ENCODE measurements at regions not wholly inside any gene's neighbourhood (a gene's known extent, or its start where the extent isn't known, plus 50 kb on each side); places are given as distances from the start of the nearest gene placed in this dataset.

DNA sequence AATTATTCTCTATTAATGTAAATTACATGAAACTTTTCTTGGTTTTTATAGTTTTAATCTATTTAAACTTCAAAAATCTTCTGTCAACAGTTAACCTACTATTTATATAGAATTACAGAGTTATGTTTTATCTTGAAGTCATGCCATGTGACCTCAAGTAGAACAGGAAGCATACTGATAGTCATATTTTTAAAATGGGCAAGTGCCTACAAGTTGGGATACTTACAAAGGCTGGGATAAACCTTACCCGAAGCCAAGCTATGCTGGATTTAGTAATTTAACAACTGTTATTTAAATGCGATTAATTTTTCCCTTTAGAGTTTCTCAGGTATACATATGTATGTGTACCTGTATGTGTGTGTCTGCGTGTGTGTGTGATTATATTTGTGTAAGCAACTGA lies 266.9 kb downstream of the RASSF9 start:
- no peak for TF ChIP-seq EZH2phosphoT487 (IDR thresholded peaks at IDR 0.05; ENCODE audit: borderline replicate concordance)
- TF ChIP-seq, protein P1, sequence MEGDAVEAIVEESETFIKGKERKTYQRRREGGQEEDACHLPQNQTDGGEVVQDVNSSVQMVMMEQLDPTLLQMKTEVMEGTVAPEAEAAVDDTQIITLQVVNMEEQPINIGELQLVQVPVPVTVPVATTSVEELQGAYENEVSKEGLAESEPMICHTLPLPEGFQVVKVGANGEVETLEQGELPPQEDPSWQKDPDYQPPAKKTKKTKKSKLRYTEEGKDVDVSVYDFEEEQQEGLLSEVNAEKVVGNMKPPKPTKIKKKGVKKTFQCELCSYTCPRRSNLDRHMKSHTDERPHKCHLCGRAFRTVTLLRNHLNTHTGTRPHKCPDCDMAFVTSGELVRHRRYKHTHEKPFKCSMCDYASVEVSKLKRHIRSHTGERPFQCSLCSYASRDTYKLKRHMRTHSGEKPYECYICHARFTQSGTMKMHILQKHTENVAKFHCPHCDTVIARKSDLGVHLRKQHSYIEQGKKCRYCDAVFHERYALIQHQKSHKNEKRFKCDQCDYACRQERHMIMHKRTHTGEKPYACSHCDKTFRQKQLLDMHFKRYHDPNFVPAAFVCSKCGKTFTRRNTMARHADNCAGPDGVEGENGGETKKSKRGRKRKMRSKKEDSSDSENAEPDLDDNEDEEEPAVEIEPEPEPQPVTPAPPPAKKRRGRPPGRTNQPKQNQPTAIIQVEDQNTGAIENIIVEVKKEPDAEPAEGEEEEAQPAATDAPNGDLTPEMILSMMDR (conservative IDR thresholded peaks at IDR 0.05; ENCODE audit: low read length) = no peak
- no peaks in the 10 kb centered on the region for H3K36me3 ChIP-seq (ENCODE audit: insufficient read depth, low read length)
- H3K79me2 ChIP-seq (ENCODE audit: insufficient read depth, low read length) = no peaks in the 10 kb centered on the region
- H4K20me1 ChIP-seq (ENCODE audit: insufficient read depth, low read length, poor library complexity, severe bottlenecking) = no peaks in the 10 kb centered on the region
- no peaks in the 10 kb centered on the region for H3K27me3 ChIP-seq (ENCODE audit: insufficient read depth, low read length, poor library complexity, severe bottlenecking)
- no peaks in the 10 kb centered on the region for H3K9me3 ChIP-seq (ENCODE audit: insufficient read depth, low read depth, low read length)
- H3K9ac ChIP-seq (ENCODE audit: low read depth, low read length, poor library complexity, severe bottlenecking) = no peak overlapping the region
- H3K4me3 ChIP-seq (ENCODE audit: low read length, poor library complexity, severe bottlenecking) = no peak overlapping the region
- H3K4me2 ChIP-seq (ENCODE audit: low read depth, low read length, poor library complexity, severe bottlenecking) = no peak overlapping the region
- peaks cover 4% of the 10 kb centered on the region for H3K4me1 ChIP-seq (ENCODE audit: insufficient read depth, low read length, poor library complexity, severe bottlenecking)
- no peaks in the 10 kb centered on the region for H3K9me2 ChIP-seq (replicated peaks; ENCODE audit: low read depth, low read length)
- no peaks in the 10 kb centered on the region for H3F3A ChIP-seq (ENCODE audit: low read depth)
- 0 out of 2 replicates have a peak overlapping the region, but pooled peaks have one; percentile 20 for H2AFZ ChIP-seq (ENCODE audit: low read length)

DNA sequence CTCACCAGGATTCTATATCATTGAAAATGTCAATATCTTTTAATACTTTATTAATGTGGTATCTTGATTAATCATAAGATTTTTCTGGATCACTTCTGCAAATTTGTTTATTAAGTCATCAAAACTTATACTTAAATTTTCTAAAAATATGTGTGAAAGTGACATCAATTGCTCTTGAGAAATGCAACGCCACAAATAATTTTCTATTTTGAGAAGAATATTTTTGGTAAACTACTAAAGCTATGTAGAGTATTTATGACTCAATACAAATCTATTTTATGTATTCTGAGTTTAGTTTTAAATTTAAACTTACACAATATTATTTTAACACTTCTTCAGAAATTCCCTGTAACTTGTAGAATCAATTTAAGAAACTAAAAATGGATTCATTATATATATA lies 263.3 kb downstream of the RASSF9 start:
- H3K4me2 ChIP-seq (ENCODE audit: low read depth, low read length, poor library complexity, severe bottlenecking) = no peak overlapping the region
- no peak overlapping the region for H2AFZ ChIP-seq (ENCODE audit: low read length)
- H3K9ac ChIP-seq (ENCODE audit: low read depth, low read length, poor library complexity, severe bottlenecking) = no peak overlapping the region
- H3K4me1 ChIP-seq (ENCODE audit: insufficient read depth, low read length, poor library complexity, severe bottlenecking) = peaks cover 8% of the 10 kb centered on the region
- no peak overlapping the region for H3K4me3 ChIP-seq (ENCODE audit: low read length, poor library complexity, severe bottlenecking)
- H3F3A ChIP-seq (ENCODE audit: low read depth) = no peaks in the 10 kb centered on the region
- no peaks in the 10 kb centered on the region for H3K9me2 ChIP-seq (replicated peaks; ENCODE audit: low read depth, low read length)
- H3K9me3 ChIP-seq (ENCODE audit: insufficient read depth, low read depth, low read length) = no peaks in the 10 kb centered on the region
- H3K79me2 ChIP-seq (ENCODE audit: insufficient read depth, low read length) = no peaks in the 10 kb centered on the region
- no peaks in the 10 kb centered on the region for H3K27me3 ChIP-seq (ENCODE audit: insufficient read depth, low read length, poor library complexity, severe bottlenecking)
- H4K20me1 ChIP-seq (ENCODE audit: insufficient read depth, low read length, poor library complexity, severe bottlenecking) = no peaks in the 10 kb centered on the region
- no peaks in the 10 kb centered on the region for H3K36me3 ChIP-seq (ENCODE audit: insufficient read depth, low read length)
- no peak for TF ChIP-seq EZH2phosphoT487 (IDR thresholded peaks at IDR 0.05; ENCODE audit: borderline replicate concordance)

DNA sequence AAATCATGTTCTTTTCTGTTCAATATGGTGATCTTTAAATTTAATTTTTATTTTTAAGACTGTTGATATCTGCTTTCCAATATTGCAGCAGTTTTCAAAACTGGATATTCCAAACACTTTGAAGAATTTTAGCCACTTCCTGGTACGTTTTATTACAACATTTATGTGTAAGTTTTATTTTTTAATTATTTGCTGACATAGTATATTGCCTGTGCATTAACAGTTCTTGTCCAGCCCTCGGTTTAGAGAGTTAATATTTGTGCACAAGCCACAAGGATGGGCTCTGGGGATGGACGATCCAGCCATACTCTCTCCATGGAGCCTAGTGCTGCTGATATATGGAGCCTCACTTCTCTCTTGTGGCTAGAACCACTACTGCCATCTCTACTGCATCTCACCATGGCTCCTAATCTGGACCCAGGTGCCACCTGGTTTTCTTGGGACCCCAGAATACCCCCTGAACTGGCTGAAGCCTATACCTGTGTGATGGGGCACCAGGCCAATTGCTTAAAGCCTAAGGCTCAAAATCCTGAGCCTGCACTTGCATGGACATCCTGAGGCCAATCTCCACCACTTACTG lies 262.5 kb downstream of the RASSF9 start:
- Histone ChIP-seq H2AFZ (ENCODE audit: low read length) (no peak overlapping the region; the same call in none of the 2 replicates), H3K36me3 (ENCODE audit: insufficient read depth, low read length) (no peaks in the 10 kb centered on the region), H4K20me1 (ENCODE audit: insufficient read depth, low read length, poor library complexity, severe bottlenecking) (no peaks in the 10 kb centered on the region), H3K9me3 (ENCODE audit: insufficient read depth, low read depth, low read length) (no peaks in the 10 kb centered on the region), H3K4me2 (ENCODE audit: low read depth, low read length, poor library complexity, severe bottlenecking) (no peak overlapping the region), H3K4me1 (ENCODE audit: insufficient read depth, low read length, poor library complexity, severe bottlenecking) (peaks cover 5% of the 10 kb centered on the region), H3K4me3 (ENCODE audit: low read length, poor library complexity, severe bottlenecking) (no peak overlapping the region), H3K9me2 (replicated peaks; ENCODE audit: low read depth, low read length) (no peaks in the 10 kb centered on the region), H3F3A (ENCODE audit: low read depth) (no peaks in the 10 kb centered on the region), H3K79me2 (ENCODE audit: insufficient read depth, low read length) (no peaks in the 10 kb centered on the region), H3K9ac (ENCODE audit: low read depth, low read length, poor library complexity, severe bottlenecking) (no peak overlapping the region), H3K27me3 (ENCODE audit: insufficient read depth, low read length, poor library complexity, severe bottlenecking) (no peaks in the 10 kb centered on the region)
- no peak for TF ChIP-seq EZH2phosphoT487 (IDR thresholded peaks at IDR 0.05; ENCODE audit: borderline replicate concordance)
- TF ChIP-seq, protein P1 (conservative IDR thresholded peaks at IDR 0.05; ENCODE audit: low read length) = no peak

DNA sequence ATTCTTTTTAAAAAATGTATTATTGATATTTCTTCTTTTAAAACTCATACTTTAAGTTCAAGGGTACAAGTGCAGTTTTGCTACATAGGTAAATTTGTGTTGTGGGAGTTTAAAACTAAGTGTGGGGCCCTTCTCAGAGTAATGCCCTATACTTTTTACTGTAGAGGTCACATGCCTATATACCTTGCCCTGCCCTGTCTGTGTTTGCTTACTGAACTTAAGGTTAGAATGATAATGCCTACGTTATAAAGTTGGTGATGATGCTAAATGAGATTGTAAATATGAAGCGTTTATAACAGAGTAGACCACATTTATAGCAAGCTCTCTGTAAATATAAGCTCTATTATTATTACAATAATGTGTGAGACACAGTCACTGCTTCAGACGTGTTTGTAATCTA lies 261.9 kb downstream of the RASSF9 start:
- Histone ChIP-seq H3F3A (ENCODE audit: low read depth) (no peaks in the 10 kb centered on the region), H3K9ac (ENCODE audit: low read depth, low read length, poor library complexity, severe bottlenecking) (no peak overlapping the region), H3K4me2 (ENCODE audit: low read depth, low read length, poor library complexity, severe bottlenecking) (no peak overlapping the region), H3K4me1 (ENCODE audit: insufficient read depth, low read length, poor library complexity, severe bottlenecking) (peaks cover 4% of the 10 kb centered on the region), H3K27me3 (ENCODE audit: insufficient read depth, low read length, poor library complexity, severe bottlenecking) (no peaks in the 10 kb centered on the region), H2AFZ (ENCODE audit: low read length) (peak overlapping the region; percentile 71; the same call in 1 of the 2 replicates), H3K9me3 (ENCODE audit: insufficient read depth, low read depth, low read length) (no peaks in the 10 kb centered on the region), H3K9me2 (replicated peaks; ENCODE audit: low read depth, low read length) (no peaks in the 10 kb centered on the region), H3K79me2 (ENCODE audit: insufficient read depth, low read length) (no peaks in the 10 kb centered on the region), H3K4me3 (ENCODE audit: low read length, poor library complexity, severe bottlenecking) (no peak overlapping the region), H4K20me1 (ENCODE audit: insufficient read depth, low read length, poor library complexity, severe bottlenecking) (no peaks in the 10 kb centered on the region), H3K36me3 (ENCODE audit: insufficient read depth, low read length) (no peaks in the 10 kb centered on the region)
- no peak for TF ChIP-seq EZH2phosphoT487 (IDR thresholded peaks at IDR 0.05; ENCODE audit: borderline replicate concordance)
- TF ChIP-seq, protein P1 (conservative IDR thresholded peaks at IDR 0.05; ENCODE audit: low read length) = no peak

All from Loucy (cell line).